GM21528 (cell line): ENCODE measurements at regions not wholly inside any gene's neighbourhood (a gene's known extent, or its start where the extent isn't known, plus 50 kb on each side); places are given as distances from the start of the nearest gene placed in this dataset.

Experiments used
- ATAC-seq: cut with Tn5 transposase; IDR thresholded peaks from one replicate; pipeline ENCODE4 v1.9.1; 2021; ENCODE audit warnings: mild to moderate bottlenecking, moderate library complexity; ENCODE audit not compliant: unreplicated experiment, low FRiP score

DNA sequence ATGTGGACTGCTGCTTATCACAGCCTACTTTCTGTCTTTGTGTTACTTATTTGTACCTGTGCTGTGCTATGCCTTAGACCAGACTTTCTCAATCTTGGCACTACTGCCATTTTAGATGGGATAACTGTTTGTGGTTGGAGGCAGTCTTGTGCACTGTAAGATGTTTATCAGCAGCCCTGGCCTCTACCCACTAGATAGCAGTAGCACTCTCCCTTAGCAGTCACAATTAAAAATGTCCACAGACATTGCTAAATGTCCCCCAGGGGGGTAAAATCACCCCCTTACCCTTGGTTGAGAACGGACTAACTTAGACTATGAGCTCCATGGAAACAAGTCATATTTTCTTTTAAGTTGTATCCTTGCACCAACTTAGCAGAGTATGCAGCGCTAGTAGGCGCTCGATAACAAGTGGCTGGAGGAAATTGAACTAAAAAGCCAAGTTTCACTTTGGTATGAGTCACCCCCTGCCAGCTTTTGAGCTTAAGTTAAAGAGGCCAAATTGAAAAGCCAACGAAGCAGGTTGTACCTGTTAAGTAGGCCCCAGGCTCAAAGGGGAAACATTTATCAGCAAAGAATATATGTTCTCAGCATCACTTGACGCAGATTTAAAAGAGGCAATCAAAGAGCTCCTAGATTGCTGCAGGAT lies 304.8 kb upstream of the SORL1-AS1 start:
- ATAC-seq, result no peak

DNA sequence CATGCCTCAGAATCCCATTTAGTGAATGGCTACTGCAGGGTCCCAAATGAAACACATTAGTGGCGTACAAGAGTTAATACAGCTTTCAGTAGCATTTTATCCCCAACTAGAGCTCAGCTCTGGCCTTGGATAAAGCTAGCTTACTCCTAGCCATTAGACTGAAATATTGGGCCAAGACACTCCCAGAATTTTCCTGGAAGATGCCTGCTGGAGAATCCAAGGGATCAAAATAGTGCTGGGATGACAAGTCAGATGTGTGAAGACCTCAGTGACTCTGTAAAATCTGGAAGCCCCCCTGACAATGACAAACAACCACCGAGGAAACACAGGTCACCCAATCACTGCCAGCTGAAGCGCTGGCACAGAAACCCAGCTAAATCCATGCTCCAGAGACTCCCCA lies 303.1 kb upstream of the SORL1-AS1 start:
- ATAC-seq, result no peak

DNA sequence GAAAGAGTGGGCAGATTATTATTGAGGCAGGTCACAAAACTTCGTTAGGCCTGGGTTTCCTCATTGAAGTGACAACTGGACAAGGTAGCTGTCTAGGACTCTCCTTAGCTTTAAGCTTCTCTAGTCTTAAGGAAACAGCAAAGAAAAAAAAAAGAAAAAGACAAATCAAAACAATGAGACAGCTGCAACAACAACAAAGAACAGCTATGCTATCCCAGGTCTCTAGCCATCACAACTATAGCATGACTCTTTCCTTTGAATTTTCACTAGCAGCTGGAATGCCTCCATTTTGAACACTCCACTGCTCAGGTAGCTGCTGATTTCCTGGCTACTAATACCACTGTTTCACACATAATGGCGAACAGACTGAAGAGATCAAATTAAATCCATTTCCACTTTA lies 302.4 kb upstream of the SORL1-AS1 start:
- no peak for ATAC-seq

DNA sequence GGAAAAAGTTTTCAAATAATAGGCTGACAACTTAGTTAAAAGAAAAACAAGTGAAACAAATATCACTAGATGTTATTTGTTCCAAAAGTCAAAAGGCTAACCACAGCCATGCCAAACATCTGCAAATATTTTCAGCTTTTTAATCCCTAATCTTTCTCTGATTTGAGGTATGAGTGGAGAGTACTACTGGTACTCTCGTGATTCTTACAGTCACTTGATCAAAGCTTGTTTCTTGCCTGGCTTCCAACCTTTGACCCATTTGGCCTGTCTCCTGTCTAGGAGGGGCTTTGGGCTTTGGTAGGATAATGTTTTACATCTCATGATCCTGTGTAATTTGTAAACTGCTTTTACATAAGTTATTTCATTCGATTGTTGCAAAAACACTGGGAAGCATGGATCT lies 301.8 kb upstream of the SORL1-AS1 start:
- no peak for ATAC-seq

DNA sequence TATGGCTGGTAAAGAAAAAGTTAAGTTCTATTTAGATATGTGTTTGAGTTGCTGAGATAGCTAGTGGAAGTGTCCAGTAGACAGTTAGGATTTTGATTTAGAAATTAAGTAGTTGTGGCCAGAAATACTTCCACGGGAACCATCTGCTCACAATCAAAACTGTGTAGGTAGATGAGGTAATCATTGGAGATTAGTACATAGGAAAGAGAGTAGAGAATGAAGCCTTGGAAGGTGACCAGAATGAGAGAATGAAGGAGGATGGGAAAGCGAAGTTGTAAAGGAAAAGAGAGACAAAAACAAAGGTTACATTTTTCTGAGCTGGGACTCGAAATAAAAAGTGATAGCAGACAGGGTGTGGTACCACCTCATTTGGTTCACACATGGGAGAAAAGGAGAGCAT lies 296.9 kb upstream of the SORL1-AS1 start:
- no peak for ATAC-seq

DNA sequence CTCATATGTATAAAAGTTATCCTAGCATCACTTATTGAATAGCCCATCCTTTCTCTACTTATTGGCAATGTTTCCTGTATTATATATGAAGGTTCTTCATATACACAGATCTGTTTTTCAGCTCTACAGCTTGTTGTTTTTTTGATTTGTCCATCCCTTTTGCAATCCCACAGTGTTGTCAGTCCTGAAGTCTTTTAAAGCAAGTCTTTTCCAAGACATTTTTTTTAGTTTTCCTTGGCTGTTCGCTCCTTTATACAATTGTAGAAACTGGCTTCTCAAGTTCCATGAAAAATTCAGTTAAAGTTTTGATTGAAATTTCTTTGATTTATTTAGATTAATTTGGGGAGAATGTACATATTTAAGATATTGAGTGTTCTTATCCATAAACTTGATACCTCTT lies 295.3 kb upstream of the SORL1-AS1 start:
- ATAC-seq, result no peak

DNA sequence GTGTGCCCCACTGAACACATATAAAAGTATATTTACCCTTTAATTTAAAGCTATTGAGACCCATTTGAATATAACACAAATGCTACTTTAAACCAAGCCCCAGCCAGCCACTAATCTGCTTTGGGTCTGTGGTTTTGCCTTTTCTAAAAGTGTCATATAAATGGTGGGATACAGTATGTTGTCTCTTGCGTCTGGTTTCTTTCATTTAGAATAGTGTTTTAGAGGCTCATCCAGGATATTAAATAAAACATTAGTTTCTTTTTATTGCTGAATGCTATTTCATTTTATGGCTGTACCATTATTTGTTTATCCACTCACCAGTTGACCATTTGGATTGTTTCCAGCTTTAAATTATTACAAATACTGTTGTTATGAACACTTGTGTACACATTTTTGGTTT lies 290.5 kb upstream of the SORL1-AS1 start:
- ATAC-seq, result no peak

DNA sequence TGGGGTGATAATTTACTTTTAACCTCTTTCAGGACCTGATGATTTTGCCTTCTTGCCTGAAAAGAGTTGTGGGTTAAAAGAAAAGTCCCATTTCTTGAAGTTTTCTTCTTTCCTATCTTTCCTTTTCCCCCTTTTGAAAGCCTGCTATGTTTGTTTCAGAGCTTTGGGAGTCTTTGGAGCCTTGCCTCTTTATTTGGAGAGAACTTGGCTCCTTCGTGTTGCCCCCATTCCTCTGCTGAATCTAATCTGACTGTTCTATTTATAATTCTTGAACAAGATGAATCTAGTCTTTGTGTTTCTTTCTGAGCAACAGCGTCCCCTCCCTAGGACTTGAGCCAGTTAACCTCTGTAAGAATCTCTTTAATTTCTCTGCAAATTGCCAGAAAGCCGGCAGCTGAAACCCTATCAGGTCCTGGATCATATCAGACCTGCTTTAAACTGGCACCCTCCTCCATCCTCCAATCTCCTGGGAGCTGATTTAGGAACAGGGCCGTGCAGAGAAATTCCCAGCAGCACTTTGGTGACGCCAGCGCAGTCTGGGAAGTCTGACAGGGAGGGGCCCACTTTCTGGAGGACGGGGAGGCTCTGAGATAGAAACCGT lies 289.1 kb upstream of the SORL1-AS1 start:
- ATAC-seq, result no peak

DNA sequence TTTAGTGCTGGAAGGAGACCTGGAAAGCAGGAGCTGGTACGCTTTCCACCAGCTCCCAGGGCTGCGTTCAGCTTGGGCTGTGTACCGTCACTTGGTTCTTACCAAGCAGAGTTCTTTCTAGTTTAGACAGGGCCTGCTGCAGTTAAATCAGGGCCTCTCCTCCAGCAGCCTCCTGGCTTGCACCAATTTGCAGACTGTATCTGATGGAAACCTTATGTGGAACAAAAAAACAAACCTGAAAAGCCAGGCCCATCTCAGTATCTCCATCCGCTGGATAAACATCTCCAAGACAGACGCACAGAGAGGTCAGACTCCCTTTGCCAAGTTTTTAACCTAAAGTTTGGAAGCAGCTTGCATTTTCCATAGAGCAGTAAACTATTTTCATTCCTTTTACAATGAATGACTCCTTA lies 288.6 kb upstream of the SORL1-AS1 start:
- no peak for ATAC-seq

DNA sequence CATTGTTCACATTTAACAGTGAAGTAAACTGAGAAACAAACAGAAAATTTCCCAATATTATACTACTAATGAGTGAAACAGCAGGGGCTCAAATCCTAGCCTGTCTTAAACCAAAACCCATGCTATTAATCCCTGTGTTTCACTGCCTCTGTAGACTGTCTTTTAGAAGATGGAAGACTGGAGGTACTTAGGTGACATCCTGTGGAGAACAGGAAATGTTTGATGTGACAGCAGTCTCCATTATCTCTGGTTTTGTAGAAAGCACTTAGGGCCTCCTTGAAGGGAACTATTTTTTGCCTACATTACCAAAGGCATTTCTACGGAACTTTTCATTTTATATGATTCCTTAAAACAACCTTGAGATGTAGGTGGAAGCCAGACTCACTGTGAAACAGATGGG lies 288.1 kb upstream of the SORL1-AS1 start:
- ATAC-seq, result no peak

DNA sequence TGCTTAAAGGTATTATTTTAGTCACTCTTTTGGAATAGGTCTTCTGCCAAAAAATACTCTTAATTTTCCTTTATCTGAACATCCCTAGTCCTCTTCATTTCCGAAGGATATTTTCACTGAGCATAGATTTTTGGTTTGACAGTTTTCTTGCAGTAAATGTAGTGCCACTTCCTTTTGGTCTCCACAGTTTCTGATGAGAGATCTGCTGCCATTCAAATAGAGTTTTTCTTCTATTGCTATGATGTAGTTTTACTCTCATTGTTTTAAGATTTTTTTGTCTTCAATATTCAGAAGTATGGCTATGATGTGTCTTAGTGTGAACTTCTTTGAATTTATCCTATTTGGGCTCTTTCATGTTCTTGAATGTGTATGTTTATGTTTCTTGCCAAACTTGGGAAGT lies 281.1 kb upstream of the SORL1-AS1 start:
- ATAC-seq, result no peak

DNA sequence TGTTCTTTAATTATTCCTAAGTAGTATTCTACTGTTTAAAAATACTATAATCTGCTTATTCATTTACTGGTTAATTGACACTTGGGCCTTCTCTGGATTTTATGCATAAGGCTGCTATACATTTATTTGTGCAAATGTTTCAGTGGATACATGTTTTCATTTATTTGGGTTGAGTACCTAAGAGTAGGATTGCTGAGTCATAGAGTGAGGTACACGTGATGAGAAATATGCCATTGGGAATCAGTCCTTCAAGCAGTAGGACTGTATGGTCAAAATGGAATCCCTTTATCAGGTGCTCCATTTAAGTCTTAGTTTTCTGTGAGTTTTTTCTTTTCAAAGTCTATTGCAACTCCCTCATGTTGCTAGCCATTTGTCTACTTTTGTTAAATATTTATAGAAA lies 275.2 kb upstream of the SORL1-AS1 start:
- no peak for ATAC-seq

DNA sequence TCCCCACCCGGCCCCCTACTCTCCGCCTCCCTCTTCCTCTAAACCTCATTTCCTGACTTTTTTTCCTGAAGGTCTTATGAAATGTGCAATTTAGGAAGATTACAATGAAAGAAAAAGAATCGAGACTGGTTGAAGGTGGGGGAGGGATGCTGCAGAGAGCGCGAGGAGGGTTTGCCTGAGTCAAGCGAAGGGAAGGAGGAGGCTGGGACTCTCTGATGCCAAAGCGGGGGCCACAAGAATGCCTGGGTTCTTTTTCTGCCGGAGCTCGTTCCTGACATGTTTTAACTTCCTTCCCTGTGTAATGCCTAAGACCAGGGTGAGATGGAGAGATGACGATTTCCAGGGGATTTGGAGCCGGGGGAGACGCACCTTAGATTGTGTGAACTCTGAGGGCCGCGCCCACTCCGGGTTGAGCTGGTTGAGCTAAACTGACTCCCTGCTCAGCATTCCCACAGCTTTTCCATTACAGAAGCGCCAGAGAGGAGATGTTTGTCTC lies 270.5 kb upstream of the SORL1-AS1 start:
- no peak for ATAC-seq

DNA sequence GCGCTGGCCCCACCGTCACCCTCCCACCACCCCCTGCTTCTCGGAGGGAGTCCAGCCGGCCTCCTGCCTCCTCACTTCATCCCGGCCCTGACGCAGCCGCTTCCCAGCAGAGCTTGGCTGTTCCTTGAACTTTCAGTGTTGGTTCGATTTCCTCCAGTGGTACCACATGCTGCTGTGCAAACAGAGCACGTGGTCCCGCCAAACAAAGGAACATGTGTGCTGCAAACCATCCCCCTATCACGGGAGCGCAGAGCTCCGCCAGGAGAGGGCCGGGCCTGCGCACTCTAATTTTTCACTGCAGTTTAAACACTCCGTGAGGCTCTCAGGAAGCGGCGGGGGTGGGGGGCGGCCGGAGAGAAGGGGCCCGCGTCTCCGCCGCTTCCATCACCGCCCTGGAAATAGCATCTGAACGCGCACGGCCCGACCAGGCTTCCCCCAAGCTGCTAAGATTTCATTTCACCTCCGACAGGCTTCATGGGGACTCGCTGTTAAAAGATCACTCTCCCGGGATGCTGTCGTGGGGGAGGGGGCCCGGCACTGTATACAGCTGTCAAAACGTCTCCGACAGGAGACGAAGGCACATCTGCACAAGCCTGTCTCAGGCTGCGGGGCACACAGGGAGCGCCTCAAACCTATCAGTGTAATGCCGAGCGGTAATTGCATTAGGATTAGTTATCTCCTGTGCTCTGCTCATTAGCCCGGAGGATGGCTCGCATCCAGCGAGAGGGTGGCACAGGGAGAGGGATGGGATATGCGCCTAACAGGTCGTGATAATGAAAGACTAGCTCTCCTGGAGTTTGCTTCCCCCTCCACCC lies 269.9 kb upstream of the SORL1-AS1 start:
- ATAC-seq, result no peak

DNA sequence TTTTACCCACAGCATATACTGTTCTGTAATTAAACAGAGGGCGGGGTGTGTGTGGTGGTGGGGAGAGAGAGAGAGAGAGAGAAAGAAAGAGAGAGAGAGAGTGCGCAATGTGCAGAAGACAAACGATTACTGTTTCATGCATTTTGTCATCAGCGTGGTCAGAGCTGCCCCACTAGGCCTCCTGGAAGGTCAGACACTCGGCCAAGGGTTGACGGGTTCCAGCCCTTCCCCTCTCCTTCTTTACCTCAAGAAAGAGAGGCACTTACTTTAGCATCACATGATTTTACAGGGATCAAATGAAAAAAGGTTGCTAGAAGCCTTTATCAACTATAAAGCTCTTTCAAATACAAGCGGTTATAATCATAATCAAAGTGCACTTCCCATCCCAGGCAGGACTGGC lies 269.2 kb upstream of the SORL1-AS1 start:
- no peak for ATAC-seq

DNA sequence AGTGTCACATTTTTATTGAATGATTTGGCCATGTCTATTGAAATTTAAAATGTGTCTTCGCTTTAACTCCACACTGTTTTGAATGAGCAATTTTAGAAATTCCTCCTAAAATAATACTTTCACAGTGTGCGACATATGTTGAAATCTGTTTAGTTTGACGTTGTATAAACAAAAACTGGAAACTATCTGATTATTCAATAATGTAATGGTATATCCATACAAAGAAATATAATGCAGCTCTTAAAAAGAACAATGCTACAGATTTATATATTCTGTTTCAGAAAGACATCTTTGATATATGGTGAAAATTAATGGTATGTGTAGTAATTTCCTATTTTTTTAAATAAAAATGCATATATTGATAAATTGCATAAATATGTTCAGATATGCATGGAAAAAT lies 268.7 kb upstream of the SORL1-AS1 start:
- ATAC-seq, result no peak

DNA sequence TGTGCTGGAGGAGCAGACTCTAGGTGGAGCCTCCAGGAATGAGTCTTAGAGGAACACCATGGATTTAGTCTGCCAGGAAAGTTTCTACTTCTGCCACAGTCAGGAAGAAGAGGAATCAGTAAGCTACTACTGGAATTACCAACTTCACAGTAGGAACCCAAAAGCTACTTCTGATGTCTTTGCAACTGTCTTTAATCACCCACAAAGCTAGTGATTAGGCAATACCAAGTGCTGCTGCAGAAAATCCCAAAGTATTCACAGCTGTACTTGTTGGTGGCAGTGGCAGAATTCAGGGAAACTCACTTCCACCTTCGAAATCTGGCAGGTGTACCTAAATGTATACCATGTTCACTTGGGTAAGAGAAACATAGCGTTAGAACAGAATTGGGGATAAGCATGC lies 264.5 kb upstream of the SORL1-AS1 start:
- no peak for ATAC-seq

DNA sequence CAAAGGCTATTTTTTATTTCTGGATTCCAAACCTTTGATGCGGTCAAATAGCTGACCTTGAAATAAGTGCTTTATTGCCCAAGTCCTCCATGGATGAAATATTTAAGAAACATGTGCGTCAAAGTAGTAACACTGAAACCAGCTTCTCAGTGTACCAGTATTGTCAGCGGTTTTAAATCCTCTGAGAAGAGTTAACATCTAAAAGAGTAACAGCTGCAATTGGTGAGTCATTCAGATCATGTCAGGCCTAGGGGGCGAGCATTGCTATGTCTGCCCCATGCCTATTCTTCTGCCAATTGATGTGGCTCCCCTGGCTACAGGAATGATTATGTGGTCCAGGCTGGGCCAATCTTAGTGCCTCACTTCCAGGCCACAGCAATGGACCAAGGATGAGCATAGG lies 263.3 kb upstream of the SORL1-AS1 start:
- no peak for ATAC-seq

DNA sequence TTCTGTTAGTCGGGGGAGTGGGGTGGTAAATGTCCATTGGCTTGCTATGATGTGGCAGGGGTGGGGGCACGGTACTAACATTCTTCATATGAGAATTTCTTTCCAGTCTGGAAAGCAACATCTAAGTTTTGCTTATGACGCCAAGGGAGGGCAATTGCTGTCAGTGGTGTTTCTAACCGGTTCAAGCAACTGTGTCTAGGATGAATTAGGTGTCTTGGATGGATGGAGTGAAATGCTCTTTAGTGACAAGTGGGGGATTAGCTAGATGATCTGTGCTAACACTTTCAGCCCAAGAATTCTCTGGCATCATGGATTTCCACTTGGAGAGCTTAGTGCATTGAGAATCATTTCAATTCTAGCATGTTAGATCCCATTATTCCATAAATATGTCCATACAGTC lies 262.6 kb upstream of the SORL1-AS1 start:
- no peak for ATAC-seq

DNA sequence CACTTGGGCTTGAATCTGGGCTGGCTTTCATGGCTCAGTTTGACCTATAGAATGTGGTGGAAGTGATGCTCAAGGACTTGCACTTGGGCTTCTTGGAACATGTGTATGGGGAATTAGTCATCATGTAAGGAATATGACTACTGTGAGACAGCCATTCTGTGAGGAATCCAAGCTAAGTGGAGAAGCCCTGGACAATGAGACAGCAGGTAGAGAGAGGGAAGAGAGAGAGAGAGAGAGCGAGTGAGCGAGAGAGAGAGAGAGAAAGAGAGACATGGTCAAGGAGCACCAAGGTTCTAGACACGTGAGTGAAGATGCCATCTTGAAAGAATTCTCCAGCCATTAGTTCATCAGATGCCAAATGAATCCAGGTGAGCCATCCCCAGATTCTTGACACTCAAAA lies 261.6 kb upstream of the SORL1-AS1 start:
- no peak for ATAC-seq

DNA sequence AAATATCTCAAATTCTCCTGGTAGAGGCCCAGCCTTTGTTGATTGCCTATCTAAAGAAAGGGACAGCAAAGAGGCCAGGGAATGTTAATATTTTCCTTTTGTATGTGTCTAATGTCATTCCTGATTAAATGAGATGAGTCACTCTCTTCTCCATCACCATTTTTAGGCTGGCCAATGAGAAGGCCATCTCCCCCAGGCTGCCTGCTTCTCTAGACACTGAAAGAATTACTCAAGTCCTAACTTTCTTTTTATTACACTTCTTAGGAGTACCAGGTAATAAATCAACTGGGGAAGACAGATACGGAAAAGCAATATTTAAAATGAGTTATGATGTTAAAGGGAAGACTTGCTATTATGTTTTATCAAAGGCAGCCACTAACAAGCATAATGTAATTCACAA lies 259.2 kb upstream of the SORL1-AS1 start:
- no peak for ATAC-seq

DNA sequence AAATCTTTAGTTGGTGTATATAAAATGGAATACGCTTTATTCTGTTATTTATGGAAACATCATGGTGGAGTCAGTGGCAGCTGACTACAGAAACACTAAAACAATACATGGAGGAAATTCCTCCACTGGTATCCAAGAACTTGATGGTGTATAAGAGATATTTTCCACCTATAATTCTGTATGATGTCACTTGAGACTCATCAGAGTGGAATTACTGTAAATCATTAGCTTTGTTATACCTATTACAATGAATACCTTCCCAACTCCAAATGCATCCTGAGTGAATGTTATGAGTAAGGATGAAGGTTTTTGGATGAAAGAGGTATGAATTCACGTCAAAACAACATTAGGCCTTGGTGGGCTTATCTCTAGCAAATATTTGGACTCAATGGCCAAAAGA lies 258.5 kb upstream of the SORL1-AS1 start:
- ATAC-seq, result no peak
